CD4-positive, alpha-beta T cell treated with Interleukin-21 for 1 hour (primary cell): ENCODE measurements at regions not wholly inside any gene's neighbourhood (a gene's known extent, or its start where the extent isn't known, plus 50 kb on each side); places are given as distances from the start of the nearest gene placed in this dataset.

ENCODE experiments used
- DNase-seq: peaks from one replicate; pipeline ENCODE4 v3.0.0-alpha.2; 2020

GRCh38 chr11:119520400-119520799 is 97.4 kb upstream of the THY1 start:
- no peak for DNase-seq

GRCh38 chr11:119519796-119520195 is 96.8 kb upstream of the THY1 start:
- DNase-seq, result no peak

GRCh38 chr11:119518746-119519730 is 96.1 kb upstream of the THY1 start:
- DNase-seq, result no peak

GRCh38 chr11:119515771-119516400 is 92.9 kb upstream of the THY1 start:
- no peak for DNase-seq

GRCh38 chr11:119513806-119514170 is 90.8 kb upstream of the THY1 start:
- DNase-seq, result no peak

- DNase-seq, result no peak
These were observed 90.3 kb upstream of the THY1 start for GRCh38 chr11:119513131-119513805.

GRCh38 chr11:119512369-119512768 is 89.4 kb upstream of the THY1 start:
- DNase-seq, result no peak

- no peak for DNase-seq
These were observed 88.8 kb upstream of the THY1 start for GRCh38 chr11:119511614-119512306.

GRCh38 chr11:119509969-119510401 is 87.0 kb upstream of the THY1 start:
- peak; percentile 31 for DNase-seq

- DNase-seq, result no peak
These were observed 86.4 kb upstream of the THY1 start for GRCh38 chr11:119509282-119509841.

- DNase-seq, result no peak
These were observed 83.5 kb upstream of the THY1 start for GRCh38 chr11:119506436-119506835.

- DNase-seq, result no peak
These were observed 82.9 kb upstream of the THY1 start for GRCh38 chr11:119505861-119506260.

GRCh38 chr11:119505071-119505470 is 82.1 kb upstream of the THY1 start:
- DNase-seq, result no peak

- DNase-seq, result no peak
These were observed 81.4 kb upstream of the THY1 start for GRCh38 chr11:119504371-119504770.

GRCh38 chr11:119501777-119502405 is 78.9 kb upstream of the THY1 start:
- DNase-seq, result no peak

- no peak for DNase-seq
These were observed 74.7 kb upstream of the THY1 start for GRCh38 chr11:119497717-119498116.

- no peak for DNase-seq
These were observed 74.0 kb upstream of the THY1 start for GRCh38 chr11:119496997-119497396.

- DNase-seq, result no peak
These were observed 73.5 kb upstream of the THY1 start for GRCh38 chr11:119496469-119496868.

GRCh38 chr11:119493712-119494111 is 70.7 kb upstream of the THY1 start:
- no peak for DNase-seq

- DNase-seq, result no peak
These were observed 69.0 kb upstream of the THY1 start for GRCh38 chr11:119491753-119492510.

- no peak for DNase-seq
These were observed 67.5 kb upstream of the THY1 start for GRCh38 chr11:119490253-119491006.
